GM23338 (cell line): ENCODE measurements at regions not wholly inside any gene's neighbourhood (a gene's known extent, or its start where the extent isn't known, plus 50 kb on each side); places are given as distances from the start of the nearest gene placed in this dataset.

Experiments
- ATAC-seq: fragments of 200-7000 bp; cut with Tn5 transposase; 3 replicates; pipeline ENCODE4 v1.9.1; 2020
- DNase-seq: peaks from one replicate; pipeline ENCODE4 v3.0.0-alpha.2; 2015; ENCODE audit warnings: low spot score
- H2AFZ ChIP-seq: fragments of 200-600 bp; sonication (generic); 2 replicates; pipeline ENCODE4 v1.8.0; 2016; ENCODE audit warnings: antibody characterized with exemption, mild to moderate bottlenecking, moderate library complexity
- H3F3A ChIP-seq: fragments of 200-600 bp; sonication (generic); replicated peaks from 2 replicates; pipeline ENCODE4 v1.8.0; 2017; ENCODE audit warnings: antibody characterized with exemption, mixed run types, low read depth
- H3K27ac ChIP-seq: fragments of 200-600 bp; sonication (generic); 2 replicates; pipeline ENCODE4 v1.6.1; 2016; ENCODE audit warnings: low read depth
- H3K27me3 ChIP-seq: fragments of 200-600 bp; sonication (generic); 2 replicates; pipeline ENCODE4 v1.8.0; 2016; ENCODE audit warnings: mild to moderate bottlenecking, mixed run types, moderate library complexity; ENCODE audit not compliant: insufficient read depth
- H3K36me3 ChIP-seq: fragments of 200-600 bp; sonication (generic); 2 replicates; pipeline ENCODE4 v1.8.0; 2016; ENCODE audit warnings: mild to moderate bottlenecking; ENCODE audit not compliant: insufficient read depth
- H3K4me1 ChIP-seq: fragments of 200-600 bp; sonication (generic); 2 replicates; pipeline ENCODE4 v1.8.0; 2016; ENCODE audit warnings: mild to moderate bottlenecking, moderate library complexity; ENCODE audit not compliant: insufficient read depth
- H3K4me2 ChIP-seq: fragments of 200-600 bp; sonication (generic); 2 replicates; pipeline ENCODE4 v1.7.1; 2017; ENCODE audit warnings: mixed run types
- H3K4me3 ChIP-seq: fragments of 200-600 bp; sonication (generic); 2 replicates; pipeline ENCODE4 v1.6.1; 2016; ENCODE audit warnings: mixed run types
- H3K79me2 ChIP-seq: fragments of 200-600 bp; sonication (generic); replicated peaks from 2 replicates; pipeline ENCODE4 v1.8.0; 2017; ENCODE audit warnings: mild to moderate bottlenecking; ENCODE audit not compliant: insufficient read depth
- H3K9me2 ChIP-seq: fragments of 200-600 bp; sonication (generic); 2 replicates; pipeline ENCODE4 v1.8.0; 2017; ENCODE audit not compliant: insufficient read depth
- H4K20me1 ChIP-seq: fragments of 200-600 bp; sonication (generic); replicated peaks from 2 replicates; pipeline ENCODE4 v1.8.0; 2017; ENCODE audit warnings: mild to moderate bottlenecking; ENCODE audit not compliant: insufficient read depth
- H3K27ac Mint-ChIP-seq: 2 replicates; pipeline ENCODE4 v1.8.0; 2020; ENCODE audit warnings: inconsistent platforms, mild to moderate bottlenecking, moderate library complexity, mixed read lengths
- H3K27me3 Mint-ChIP-seq: 3 replicates; pipeline ENCODE4 v1.8.0; 2022; ENCODE audit warnings: low read depth, mild to moderate bottlenecking, moderate library complexity, mixed read lengths, inconsistent platforms; ENCODE audit not compliant: insufficient read depth, poor library complexity
- H3K36me3 Mint-ChIP-seq: 3 replicates; pipeline ENCODE4 v1.8.0; 2021; ENCODE audit warnings: low read depth, mild to moderate bottlenecking, inconsistent platforms, moderate library complexity, mixed read lengths
- H3K4me1 Mint-ChIP-seq: 3 replicates; pipeline ENCODE4 v1.8.0; 2020; ENCODE audit warnings: mild to moderate bottlenecking, inconsistent platforms, mixed read lengths
- H3K4me3 Mint-ChIP-seq: 3 replicates; pipeline ENCODE4 v1.8.0; 2021; ENCODE audit warnings: moderate library complexity, mild to moderate bottlenecking, inconsistent platforms, mixed read lengths
- H3K9me3 Mint-ChIP-seq: 3 replicates; pipeline ENCODE4 v1.8.0; 2020; ENCODE audit warnings: moderate library complexity, mild to moderate bottlenecking, inconsistent platforms, mixed read lengths
- EZH2phosphoT487 ChIP-seq: fragments of 200-600 bp; sonication (generic); IDR thresholded peaks from one replicate; pipeline ENCODE4 v1.8.1; 2018; ENCODE audit warnings: antibody characterized with exemption; ENCODE audit not compliant: unreplicated experiment
- JUNB ChIP-seq: IDR thresholded peaks from one replicate; pipeline ENCODE4 v1.6.1; 2016; ENCODE audit warnings: antibody characterized with exemption; ENCODE audit not compliant: unreplicated experiment
- NANOG ChIP-seq: IDR thresholded peaks from 2 replicates; pipeline ENCODE4 v1.6.1; 2016; ENCODE audit warnings: antibody characterized with exemption, borderline replicate concordance
- POLR2AphosphoS5 ChIP-seq: IDR thresholded peaks from 2 replicates; pipeline ENCODE4 v1.6.1; 2016; ENCODE audit warnings: antibody characterized with exemption, low read depth
- STAT1 ChIP-seq: IDR thresholded peaks from one replicate; pipeline ENCODE4 v1.6.1; 2016; ENCODE audit warnings: antibody characterized with exemption; ENCODE audit not compliant: unreplicated experiment
- ZNF114 ChIP-seq: fragments of 250-450 bp; sonication (Bioruptor Pico); IDR thresholded peaks from 2 replicates; pipeline ENCODE4 v1.5.0; 2020; ENCODE audit warnings: mild to moderate bottlenecking, moderate library complexity
- ZNF331 ChIP-seq: fragments of 250-450 bp; sonication (Bioruptor Pico); IDR thresholded peaks from 2 replicates; pipeline ENCODE4 v1.5.0; 2020; ENCODE audit warnings: low read depth, mild to moderate bottlenecking, moderate library complexity
- TF ChIP-seq, protein P1 (sequence below): IDR thresholded peaks from 2 replicates; pipeline ENCODE4 v1.6.1; 2016; ENCODE audit warnings: antibody characterized with exemption
- TF ChIP-seq, protein P2 (sequence below): IDR thresholded peaks from one replicate; pipeline ENCODE4 v1.6.1; 2018; ENCODE audit warnings: antibody characterized with exemption; ENCODE audit not compliant: unreplicated experiment
- TF ChIP-seq, protein P3 (sequence below), 2 experiments: fragments of 200-600 bp in 1 of 2; sonication (generic) in 1 of 2; conservative IDR thresholded peaks; 2 replicates each; pipeline versions ENCODE4 v1.5.1 to v1.6.1; 2016 to 2017; ENCODE audit warnings: antibody characterized with exemption in 2 of 2, low read depth in 2 of 2, mild to moderate bottlenecking in 2 of 2, moderate library complexity in 1 of 2
- TF ChIP-seq, protein P4 (sequence below): fragments of 250-450 bp; sonication (Bioruptor Pico); IDR thresholded peaks from 2 replicates; pipeline ENCODE4 v1.5.0; 2020; ENCODE audit warnings: mild to moderate bottlenecking, moderate library complexity

DNA sequence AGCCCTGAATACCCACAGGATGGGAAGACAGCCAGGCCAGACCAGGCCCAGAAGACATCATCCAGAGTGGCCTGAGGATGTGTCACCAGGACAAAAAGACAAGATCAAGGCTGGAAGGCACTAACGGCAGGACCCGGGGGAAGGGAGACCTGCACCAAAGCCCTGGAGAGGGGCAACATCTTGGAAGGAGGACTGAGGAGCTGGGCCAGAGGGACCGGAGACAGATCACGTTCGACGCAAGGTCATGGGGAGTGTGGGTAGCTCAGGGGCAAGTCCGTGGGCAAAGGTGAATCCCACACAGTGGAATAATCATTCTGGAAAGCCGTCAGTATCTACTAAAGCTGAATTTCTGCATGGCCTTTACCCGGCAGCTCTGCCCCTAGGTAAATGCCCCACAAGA is 478.6 kb downstream of the MATN1 start:
- H3K4me2 ChIP-seq = no peak overlapping the region
- no peak for ATAC-seq
- no peaks in the 10 kb centered on the region for H3K36me3 ChIP-seq
- H3K27ac ChIP-seq = no peak overlapping the region
- no peak for DNase-seq
- no peak overlapping the region for H3K4me3 ChIP-seq
- Mint-ChIP-seq H3K36me3 (no peaks in the 10 kb centered on the region), H3K4me3 (no peak overlapping the region), H3K27me3 (peaks cover 7% of the 10 kb centered on the region), H3K9me3 (no peaks in the 10 kb centered on the region; the same call in 2 of the 3 replicates), H3K4me1 (peaks cover 17% of the 10 kb centered on the region; the same call in 2 of the 3 replicates), H3K27ac (no peak overlapping the region)
- no peaks in the 10 kb centered on the region; the same call in 1 of the 2 replicates for H3K4me1 ChIP-seq
- H2AFZ ChIP-seq = no peak overlapping the region
- TF ChIP-seq STAT1 (no peak), POLR2AphosphoS5 (no peak), ZNF114 (CRISPR knock-in tag) (no peak), NANOG (no peak), ZNF331 (CRISPR knock-in tag) (no peak), EZH2phosphoT487 (no peak), JUNB (no peak)
- TF ChIP-seq, protein P1, sequence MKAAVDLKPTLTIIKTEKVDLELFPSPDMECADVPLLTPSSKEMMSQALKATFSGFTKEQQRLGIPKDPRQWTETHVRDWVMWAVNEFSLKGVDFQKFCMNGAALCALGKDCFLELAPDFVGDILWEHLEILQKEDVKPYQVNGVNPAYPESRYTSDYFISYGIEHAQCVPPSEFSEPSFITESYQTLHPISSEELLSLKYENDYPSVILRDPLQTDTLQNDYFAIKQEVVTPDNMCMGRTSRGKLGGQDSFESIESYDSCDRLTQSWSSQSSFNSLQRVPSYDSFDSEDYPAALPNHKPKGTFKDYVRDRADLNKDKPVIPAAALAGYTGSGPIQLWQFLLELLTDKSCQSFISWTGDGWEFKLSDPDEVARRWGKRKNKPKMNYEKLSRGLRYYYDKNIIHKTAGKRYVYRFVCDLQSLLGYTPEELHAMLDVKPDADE = no peak
- TF ChIP-seq, protein P2, sequence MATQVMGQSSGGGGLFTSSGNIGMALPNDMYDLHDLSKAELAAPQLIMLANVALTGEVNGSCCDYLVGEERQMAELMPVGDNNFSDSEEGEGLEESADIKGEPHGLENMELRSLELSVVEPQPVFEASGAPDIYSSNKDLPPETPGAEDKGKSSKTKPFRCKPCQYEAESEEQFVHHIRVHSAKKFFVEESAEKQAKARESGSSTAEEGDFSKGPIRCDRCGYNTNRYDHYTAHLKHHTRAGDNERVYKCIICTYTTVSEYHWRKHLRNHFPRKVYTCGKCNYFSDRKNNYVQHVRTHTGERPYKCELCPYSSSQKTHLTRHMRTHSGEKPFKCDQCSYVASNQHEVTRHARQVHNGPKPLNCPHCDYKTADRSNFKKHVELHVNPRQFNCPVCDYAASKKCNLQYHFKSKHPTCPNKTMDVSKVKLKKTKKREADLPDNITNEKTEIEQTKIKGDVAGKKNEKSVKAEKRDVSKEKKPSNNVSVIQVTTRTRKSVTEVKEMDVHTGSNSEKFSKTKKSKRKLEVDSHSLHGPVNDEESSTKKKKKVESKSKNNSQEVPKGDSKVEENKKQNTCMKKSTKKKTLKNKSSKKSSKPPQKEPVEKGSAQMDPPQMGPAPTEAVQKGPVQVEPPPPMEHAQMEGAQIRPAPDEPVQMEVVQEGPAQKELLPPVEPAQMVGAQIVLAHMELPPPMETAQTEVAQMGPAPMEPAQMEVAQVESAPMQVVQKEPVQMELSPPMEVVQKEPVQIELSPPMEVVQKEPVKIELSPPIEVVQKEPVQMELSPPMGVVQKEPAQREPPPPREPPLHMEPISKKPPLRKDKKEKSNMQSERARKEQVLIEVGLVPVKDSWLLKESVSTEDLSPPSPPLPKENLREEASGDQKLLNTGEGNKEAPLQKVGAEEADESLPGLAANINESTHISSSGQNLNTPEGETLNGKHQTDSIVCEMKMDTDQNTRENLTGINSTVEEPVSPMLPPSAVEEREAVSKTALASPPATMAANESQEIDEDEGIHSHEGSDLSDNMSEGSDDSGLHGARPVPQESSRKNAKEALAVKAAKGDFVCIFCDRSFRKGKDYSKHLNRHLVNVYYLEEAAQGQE = no peak
- TF ChIP-seq, protein P3, sequence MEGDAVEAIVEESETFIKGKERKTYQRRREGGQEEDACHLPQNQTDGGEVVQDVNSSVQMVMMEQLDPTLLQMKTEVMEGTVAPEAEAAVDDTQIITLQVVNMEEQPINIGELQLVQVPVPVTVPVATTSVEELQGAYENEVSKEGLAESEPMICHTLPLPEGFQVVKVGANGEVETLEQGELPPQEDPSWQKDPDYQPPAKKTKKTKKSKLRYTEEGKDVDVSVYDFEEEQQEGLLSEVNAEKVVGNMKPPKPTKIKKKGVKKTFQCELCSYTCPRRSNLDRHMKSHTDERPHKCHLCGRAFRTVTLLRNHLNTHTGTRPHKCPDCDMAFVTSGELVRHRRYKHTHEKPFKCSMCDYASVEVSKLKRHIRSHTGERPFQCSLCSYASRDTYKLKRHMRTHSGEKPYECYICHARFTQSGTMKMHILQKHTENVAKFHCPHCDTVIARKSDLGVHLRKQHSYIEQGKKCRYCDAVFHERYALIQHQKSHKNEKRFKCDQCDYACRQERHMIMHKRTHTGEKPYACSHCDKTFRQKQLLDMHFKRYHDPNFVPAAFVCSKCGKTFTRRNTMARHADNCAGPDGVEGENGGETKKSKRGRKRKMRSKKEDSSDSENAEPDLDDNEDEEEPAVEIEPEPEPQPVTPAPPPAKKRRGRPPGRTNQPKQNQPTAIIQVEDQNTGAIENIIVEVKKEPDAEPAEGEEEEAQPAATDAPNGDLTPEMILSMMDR (conservative IDR thresholded peaks at IDR 0.05; ENCODE audit: low read depth in 2 of 2) = no peak
- TF ChIP-seq, protein P4, sequence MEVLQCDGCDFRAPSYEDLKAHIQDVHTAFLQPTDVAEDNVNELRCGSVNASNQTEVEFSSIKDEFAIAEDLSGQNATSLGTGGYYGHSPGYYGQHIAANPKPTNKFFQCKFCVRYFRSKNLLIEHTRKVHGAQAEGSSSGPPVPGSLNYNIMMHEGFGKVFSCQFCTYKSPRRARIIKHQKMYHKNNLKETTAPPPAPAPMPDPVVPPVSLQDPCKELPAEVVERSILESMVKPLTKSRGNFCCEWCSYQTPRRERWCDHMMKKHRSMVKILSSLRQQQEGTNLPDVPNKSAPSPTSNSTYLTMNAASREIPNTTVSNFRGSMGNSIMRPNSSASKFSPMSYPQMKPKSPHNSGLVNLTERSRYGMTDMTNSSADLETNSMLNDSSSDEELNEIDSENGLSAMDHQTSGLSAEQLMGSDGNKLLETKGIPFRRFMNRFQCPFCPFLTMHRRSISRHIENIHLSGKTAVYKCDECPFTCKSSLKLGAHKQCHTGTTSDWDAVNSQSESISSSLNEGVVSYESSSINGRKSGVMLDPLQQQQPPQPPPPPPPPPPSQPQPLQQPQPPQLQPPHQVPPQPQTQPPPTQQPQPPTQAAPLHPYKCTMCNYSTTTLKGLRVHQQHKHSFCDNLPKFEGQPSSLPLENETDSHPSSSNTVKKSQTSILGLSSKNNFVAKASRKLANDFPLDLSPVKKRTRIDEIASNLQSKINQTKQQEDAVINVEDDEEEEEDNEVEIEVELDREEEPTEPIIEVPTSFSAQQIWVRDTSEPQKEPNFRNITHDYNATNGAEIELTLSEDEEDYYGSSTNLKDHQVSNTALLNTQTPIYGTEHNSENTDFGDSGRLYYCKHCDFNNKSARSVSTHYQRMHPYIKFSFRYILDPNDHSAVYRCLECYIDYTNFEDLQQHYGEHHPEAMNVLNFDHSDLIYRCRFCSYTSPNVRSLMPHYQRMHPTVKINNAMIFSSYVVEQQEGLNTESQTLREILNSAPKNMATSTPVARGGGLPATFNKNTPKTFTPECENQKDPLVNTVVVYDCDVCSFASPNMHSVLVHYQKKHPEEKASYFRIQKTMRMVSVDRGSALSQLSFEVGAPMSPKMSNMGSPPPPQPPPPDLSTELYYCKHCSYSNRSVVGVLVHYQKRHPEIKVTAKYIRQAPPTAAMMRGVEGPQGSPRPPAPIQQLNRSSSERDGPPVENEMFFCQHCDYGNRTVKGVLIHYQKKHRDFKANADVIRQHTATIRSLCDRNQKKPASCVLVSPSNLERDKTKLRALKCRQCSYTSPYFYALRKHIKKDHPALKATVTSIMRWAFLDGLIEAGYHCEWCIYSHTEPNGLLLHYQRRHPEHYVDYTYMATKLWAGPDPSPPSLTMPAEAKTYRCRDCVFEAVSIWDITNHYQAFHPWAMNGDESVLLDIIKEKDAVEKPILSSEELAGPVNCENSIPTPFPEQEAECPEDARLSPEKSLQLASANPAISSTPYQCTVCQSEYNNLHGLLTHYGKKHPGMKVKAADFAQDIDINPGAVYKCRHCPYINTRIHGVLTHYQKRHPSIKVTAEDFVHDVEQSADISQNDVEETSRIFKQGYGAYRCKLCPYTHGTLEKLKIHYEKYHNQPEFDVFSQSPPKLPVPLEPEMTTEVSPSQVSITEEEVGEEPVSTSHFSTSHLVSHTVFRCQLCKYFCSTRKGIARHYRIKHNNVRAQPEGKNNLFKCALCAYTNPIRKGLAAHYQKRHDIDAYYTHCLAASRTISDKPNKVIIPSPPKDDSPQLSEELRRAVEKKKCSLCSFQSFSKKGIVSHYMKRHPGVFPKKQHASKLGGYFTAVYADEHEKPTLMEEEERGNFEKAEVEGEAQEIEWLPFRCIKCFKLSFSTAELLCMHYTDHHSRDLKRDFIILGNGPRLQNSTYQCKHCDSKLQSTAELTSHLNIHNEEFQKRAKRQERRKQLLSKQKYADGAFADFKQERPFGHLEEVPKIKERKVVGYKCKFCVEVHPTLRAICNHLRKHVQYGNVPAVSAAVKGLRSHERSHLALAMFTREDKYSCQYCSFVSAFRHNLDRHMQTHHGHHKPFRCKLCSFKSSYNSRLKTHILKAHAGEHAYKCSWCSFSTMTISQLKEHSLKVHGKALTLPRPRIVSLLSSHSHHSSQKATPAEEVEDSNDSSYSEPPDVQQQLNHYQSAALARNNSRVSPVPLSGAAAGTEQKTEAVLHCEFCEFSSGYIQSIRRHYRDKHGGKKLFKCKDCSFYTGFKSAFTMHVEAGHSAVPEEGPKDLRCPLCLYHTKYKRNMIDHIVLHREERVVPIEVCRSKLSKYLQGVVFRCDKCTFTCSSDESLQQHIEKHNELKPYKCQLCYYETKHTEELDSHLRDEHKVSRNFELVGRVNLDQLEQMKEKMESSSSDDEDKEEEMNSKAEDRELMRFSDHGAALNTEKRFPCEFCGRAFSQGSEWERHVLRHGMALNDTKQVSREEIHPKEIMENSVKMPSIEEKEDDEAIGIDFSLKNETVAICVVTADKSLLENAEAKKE (CRISPR knock-in tag) = no peak
- no peaks in the 10 kb centered on the region for H3F3A ChIP-seq
- no peaks in the 10 kb centered on the region for H3K79me2 ChIP-seq
- H3K27me3 ChIP-seq = no peaks in the 10 kb centered on the region
- H3K9me2 ChIP-seq = no peaks in the 10 kb centered on the region
- H4K20me1 ChIP-seq = no peaks in the 10 kb centered on the region
